GM13976 (cell line): ENCODE measurements at regions not wholly inside any gene's neighbourhood (a gene's known extent, or its start where the extent isn't known, plus 50 kb on each side); places are given as distances from the start of the nearest gene placed in this dataset.

Experiments
- DNase-seq: peaks from one replicate; pipeline ENCODE4 v3.0.0; 2012; ENCODE audit warnings: low spot score
- in situ Hi-C: fragments of 300-500 bp; cut with MboI; formaldehyde crosslinking; loops from one replicate; pipeline ENCODE4 v1.12.0; 2022; ENCODE audit warnings: low sequenced_read_pairs, mixed read lengths, inconsistent platforms; ENCODE audit not compliant: unreplicated experiment
- TF ChIP-seq, protein P1 (sequence below): IDR thresholded peaks from 2 replicates; pipeline ENCODE4 v1.5.1; 2012; ENCODE audit warnings: borderline replicate concordance, mild to moderate bottlenecking; ENCODE audit not compliant: insufficient read depth; ENCODE audit errors: extremely low read depth, missing control alignments, control extremely low read depth

DNA sequence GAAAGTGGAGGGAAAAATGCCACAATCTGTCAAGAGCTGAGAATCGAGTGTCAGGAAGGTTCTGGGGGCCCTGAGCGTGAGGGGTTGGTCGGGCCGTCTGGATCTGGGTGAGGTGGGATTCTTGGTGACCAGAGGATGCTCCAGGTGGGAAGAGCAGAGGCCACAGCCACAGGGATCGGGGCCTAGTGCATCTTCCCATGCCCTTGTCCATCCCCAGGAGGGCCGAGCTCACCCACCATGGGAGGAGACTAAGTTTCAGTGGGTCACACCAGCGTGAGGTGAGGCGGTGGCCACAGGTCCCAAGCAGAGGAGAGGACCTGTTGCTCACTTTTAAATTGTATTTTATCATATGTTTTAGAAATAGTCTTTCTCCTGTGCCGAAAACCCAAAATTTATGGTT, 70.0 kb downstream of the TMEM18 start:
- DNase-seq: no peak
- in situ Hi-C loops: no loop called here
- TF ChIP-seq, protein P1, sequence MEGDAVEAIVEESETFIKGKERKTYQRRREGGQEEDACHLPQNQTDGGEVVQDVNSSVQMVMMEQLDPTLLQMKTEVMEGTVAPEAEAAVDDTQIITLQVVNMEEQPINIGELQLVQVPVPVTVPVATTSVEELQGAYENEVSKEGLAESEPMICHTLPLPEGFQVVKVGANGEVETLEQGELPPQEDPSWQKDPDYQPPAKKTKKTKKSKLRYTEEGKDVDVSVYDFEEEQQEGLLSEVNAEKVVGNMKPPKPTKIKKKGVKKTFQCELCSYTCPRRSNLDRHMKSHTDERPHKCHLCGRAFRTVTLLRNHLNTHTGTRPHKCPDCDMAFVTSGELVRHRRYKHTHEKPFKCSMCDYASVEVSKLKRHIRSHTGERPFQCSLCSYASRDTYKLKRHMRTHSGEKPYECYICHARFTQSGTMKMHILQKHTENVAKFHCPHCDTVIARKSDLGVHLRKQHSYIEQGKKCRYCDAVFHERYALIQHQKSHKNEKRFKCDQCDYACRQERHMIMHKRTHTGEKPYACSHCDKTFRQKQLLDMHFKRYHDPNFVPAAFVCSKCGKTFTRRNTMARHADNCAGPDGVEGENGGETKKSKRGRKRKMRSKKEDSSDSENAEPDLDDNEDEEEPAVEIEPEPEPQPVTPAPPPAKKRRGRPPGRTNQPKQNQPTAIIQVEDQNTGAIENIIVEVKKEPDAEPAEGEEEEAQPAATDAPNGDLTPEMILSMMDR: no peak

DNA sequence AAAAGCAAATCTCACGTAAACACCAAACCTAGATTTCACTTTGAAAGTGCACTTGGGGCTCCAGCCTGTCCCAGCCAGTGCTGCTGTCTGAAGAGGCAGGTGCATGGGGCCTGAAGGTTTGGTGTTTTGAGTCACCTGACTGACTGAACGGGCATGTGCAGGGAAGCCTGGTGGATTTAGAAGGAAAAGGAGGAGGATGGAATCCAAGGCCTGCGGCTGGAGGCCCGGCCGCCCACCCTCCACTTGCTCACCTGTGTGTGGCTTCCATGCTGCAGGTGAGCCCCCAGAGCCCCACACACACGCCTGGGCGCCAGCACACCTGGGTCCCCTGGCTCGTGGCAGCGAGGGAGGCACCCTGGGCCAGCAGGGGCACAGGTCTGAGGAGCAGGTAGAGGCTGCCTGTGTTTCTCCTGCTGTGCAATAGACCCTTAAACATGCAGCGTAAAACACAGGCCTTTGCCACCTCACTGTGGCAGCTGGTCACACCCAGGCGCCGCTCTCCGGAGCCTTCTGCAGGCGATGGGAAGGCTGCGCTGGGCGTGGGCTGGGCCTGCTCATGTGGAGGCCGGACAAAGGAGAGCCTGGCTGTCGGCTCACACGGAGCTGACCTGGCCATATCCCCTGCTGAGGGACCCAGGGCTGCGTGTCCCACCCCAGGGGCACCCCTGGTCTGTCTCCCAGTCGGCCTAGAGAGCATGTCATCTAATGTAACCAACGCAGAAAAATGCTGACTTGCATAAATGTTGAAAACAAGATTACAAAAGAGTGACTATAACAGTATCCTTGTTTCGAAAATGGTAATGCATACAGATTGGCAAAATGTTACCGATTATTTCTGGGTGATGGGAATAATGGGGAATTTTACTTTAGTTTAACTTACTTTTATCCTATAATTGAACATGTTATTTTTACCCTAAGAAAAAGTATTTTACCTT, 71.3 kb downstream of the TMEM18 start:
- in situ Hi-C loops: no loop called here
- no peak for DNase-seq
- TF ChIP-seq, protein P1: no peak

DNA sequence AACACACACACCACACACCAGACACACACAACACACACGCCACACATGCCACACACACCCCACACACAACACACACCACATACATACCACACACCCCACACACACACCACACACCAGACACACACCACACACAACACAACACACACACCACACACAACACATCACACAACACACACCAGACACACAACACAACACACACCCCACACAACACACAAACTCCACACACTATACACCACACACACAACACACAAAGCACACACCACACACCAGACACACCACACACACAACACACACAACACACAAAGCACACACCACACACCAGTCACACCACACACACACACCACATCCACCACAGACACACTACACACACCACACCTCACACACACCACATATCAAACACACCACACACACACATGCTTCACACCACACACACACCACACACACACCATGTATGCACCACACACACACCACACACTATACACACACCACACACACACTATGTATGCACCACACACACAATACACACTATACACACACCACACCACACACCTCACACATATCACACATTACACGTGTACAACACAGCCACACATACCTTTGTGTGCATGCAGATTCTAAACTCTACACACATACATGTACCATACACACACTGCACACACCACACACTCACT, 72.2 kb downstream of the TMEM18 start:
- TF ChIP-seq, protein P1: no peak
- no peak for DNase-seq
- in situ Hi-C loops: no loop called here

DNA sequence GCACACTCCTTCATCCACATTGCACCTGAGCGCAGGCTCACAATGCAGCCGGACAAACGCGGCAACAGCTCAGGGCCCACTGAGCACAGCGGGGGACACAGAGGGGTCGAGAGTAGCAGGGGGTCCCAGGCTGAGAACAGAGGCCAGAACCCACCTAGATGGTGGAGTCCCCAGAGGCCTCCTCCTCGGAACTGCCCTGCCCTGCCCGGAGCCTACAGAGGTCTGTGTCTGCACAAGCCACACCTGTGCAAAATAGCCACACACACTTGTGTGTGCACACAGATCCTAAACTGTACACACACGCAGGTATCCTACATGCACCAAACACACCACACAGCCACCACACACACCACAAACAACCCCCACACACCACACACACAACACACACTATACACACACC, 72.8 kb downstream of the TMEM18 start:
- DNase-seq: no peak
- TF ChIP-seq, protein P1: no peak
- in situ Hi-C loops: no loop called here

DNA sequence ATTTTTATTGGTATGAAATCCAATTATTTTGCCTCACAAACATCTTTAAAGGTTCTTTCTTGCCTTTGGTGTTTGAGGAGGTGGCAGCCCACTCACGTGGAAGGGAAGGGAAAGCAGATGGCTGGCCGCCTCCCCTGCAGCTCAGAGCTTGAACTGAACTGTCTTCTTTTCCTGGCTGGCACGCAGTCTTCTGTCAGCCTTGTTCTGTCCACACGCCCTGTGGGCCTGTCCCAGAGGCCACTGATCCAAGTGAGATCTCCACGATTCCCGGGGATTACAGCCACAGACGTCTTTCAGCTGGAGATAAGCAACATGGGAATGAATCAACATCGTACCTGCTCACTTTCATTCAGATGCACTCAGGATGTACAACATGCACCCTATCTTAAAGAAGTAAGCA, 73.3 kb downstream of the TMEM18 start:
- DNase-seq: no peak
- TF ChIP-seq, protein P1: no peak
- in situ Hi-C loops: no loop called here

DNA sequence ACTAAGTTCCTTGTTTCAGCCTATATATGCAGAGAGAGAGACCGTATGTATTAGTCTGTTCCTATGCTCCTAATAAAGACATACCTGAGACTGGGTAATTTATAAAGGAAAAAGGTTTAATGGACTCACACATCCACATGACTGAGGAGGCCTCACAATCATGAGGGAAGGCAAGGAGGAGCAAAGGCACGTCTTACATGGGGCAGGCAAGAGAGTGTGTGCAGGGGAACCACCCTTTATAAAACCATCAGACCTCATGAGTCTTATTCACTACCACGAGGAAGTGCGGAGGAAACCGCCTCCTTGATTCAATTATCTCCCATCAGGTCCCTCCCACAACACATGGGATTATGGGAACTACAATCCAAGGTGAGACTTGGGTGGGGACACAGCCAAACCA, 73.8 kb downstream of the TMEM18 start:
- in situ Hi-C loops: no loop called here
- no peak for DNase-seq
- TF ChIP-seq, protein P1: no peak
